ENCODE measurements at regions not wholly inside any gene's neighbourhood (a gene's known extent, or its start where the extent isn't known, plus 50 kb on each side); places are given as distances from the start of the nearest gene placed in this dataset.

GRCh38 chr14:50053935-50054334 lies 62.4 kb downstream of the VCPKMT start:
- H3F3A ChIP-seq (replicated peaks; ENCODE audit: low read depth), result no peaks in the 10 kb centered on the region
- no peak for TF ChIP-seq NANOG (IDR thresholded peaks at IDR 0.05; ENCODE audit: borderline replicate concordance)
- no peak for TF ChIP-seq CREB1 (CRISPR knock-in tag; IDR thresholded peaks at IDR 0.05; ENCODE audit: low read depth)
- TF ChIP-seq ZNF114 (CRISPR knock-in tag; IDR thresholded peaks at IDR 0.05), result no peak
- no peak for TF ChIP-seq EZH2 (IDR thresholded peaks at IDR 0.05; ENCODE audit: low read depth, unreplicated experiment)
- no peak for TF ChIP-seq JUNB (IDR thresholded peaks at IDR 0.05; ENCODE audit: unreplicated experiment)
- TF ChIP-seq REST (IDR thresholded peaks at IDR 0.05; ENCODE audit: unreplicated experiment), result no peak
- no peak for TF ChIP-seq ZNF462 (CRISPR knock-in tag; IDR thresholded peaks at IDR 0.05)
- TF ChIP-seq POLR2AphosphoS5 (IDR thresholded peaks at IDR 0.05; ENCODE audit: low read depth), result no peak
- no peak for TF ChIP-seq ETS1 (IDR thresholded peaks at IDR 0.05)
- no peak for TF ChIP-seq EZH2phosphoT487 (IDR thresholded peaks at IDR 0.05; ENCODE audit: unreplicated experiment)
- TF ChIP-seq STAT1 (IDR thresholded peaks at IDR 0.05; ENCODE audit: unreplicated experiment), result no peak
- no peak for TF ChIP-seq CTCF (conservative IDR thresholded peaks at IDR 0.05; ENCODE audit: low read depth in 2 of 2)
- no peak for TF ChIP-seq ZNF331 (CRISPR knock-in tag; IDR thresholded peaks at IDR 0.05; ENCODE audit: low read depth)
- no peak overlapping the region for H3K4me3 ChIP-seq
- Mint-ChIP-seq H3K4me3 (no peak overlapping the region), H3K9me3 (no peaks in the 10 kb centered on the region), H3K27me3 (ENCODE audit: insufficient read depth, low read depth, poor library complexity) (peaks cover 2% of the 10 kb centered on the region), H3K36me3 (ENCODE audit: low read depth) (no peaks in the 10 kb centered on the region), H3K27ac (no peak overlapping the region), H3K4me1 (no peaks in the 10 kb centered on the region; the same call in 2 of the 3 replicates)
- H3K27ac ChIP-seq (ENCODE audit: low read depth), result no peak overlapping the region
- no peaks in the 10 kb centered on the region for H3K36me3 ChIP-seq (ENCODE audit: insufficient read depth)
- DNase-seq (ENCODE audit: low spot score) (no peak), ATAC-seq (no peak)
- no peaks in the 10 kb centered on the region for H3K4me1 ChIP-seq (ENCODE audit: insufficient read depth)
- no peaks in the 10 kb centered on the region for H3K79me2 ChIP-seq (replicated peaks; ENCODE audit: insufficient read depth)
- H4K20me1 ChIP-seq (replicated peaks; ENCODE audit: insufficient read depth), result no peaks in the 10 kb centered on the region
- H3K9me2 ChIP-seq (ENCODE audit: insufficient read depth), result 0 out of 2 replicates have a peak, but pooled peaks cover 4% of the 10 kb centered on the region
- H3K4me2 ChIP-seq, result no peak overlapping the region
- no peak overlapping the region for H2AFZ ChIP-seq
- no peaks in the 10 kb centered on the region for H3K27me3 ChIP-seq (ENCODE audit: insufficient read depth)

Measured in GM23338 (cell line).